ENCODE measurements at regions not wholly inside any gene's neighbourhood (a gene's known extent, or its start where the extent isn't known, plus 50 kb on each side); places are given as distances from the start of the nearest gene placed in this dataset.

DNA sequence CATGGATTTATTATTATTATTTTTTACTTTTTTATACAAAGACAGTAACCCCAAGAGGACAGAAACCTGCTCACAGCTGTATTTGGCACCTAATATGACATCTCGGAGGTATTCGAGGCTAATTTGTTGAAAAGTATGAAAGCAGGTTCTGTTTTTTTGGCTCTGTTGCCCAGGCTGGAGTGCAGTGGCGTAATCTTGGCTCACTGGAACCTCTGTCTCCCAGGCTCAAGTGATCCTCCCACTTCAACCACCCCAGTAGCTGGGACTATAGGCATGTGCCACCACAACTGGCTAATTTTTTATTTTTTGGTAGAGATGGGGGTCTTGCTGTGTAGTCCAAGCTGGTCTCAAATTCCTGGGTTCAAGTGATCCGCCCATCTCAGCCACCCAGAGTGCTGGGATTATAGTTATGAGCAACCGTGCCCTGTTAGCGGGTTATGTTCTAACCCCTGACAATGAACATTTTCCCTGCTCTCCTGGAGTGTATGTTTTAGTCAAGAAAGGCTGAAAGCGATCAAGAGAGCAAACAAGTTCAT, 53.7 kb upstream of the ZNF217 start:
- Histone ChIP-seq H3K4me2 (ENCODE audit: low read depth, low read length) (no peak overlapping the region), H3K4ac (ENCODE audit: low read depth, low read length) (no peak overlapping the region), H2AK9ac (replicated peaks; ENCODE audit: low read depth, low read length, poor library complexity) (no peak overlapping the region), H3K23ac (ENCODE audit: low read depth, low read length) (no peak overlapping the region), H3K9me3 (ENCODE audit: control insufficient read depth, insufficient read depth, low read length) (no peaks in the 10 kb centered on the region), H3K14ac (replicated peaks; ENCODE audit: low read depth, low read length) (no peak overlapping the region), H4K91ac (ENCODE audit: insufficient read depth, low read depth, low read length) (no peak overlapping the region), H2BK5ac (ENCODE audit: low read depth, low read length, poor library complexity, severe bottlenecking) (no peak overlapping the region), H3K27me3 (ENCODE audit: control insufficient read depth, insufficient read depth, low read length) (no peaks in the 10 kb centered on the region), H3K9ac (ENCODE audit: low read depth, low read length) (no peak overlapping the region), H4K8ac (ENCODE audit: low read depth in 2 of 2, low read length in 2 of 2) (no peak overlapping the region), H3K4me1 (ENCODE audit: control insufficient read depth, insufficient read depth, low read length) (peaks cover 11% of the 10 kb centered on the region), H3K27ac (ENCODE audit: insufficient read depth, low read length) (no peak overlapping the region), H2BK15ac (ENCODE audit: low read depth, low read length) (no peak overlapping the region; the same call in 2 of the 3 replicates), H2AFZ (replicated peaks; ENCODE audit: low read length, poor library complexity) (no peak overlapping the region), H3K79me1 (ENCODE audit: low read depth in 1 of 2, low read length in 2 of 2) (no peaks in the 10 kb centered on the region), H3K9me1 (ENCODE audit: insufficient read depth, low read length) (no peaks in the 10 kb centered on the region), H2BK120ac (ENCODE audit: low read depth, low read length) (no peak overlapping the region), H3K18ac (ENCODE audit: low read depth, low read length) (no peak overlapping the region), H2AK5ac (ENCODE audit: low read depth, low read length) (no peak overlapping the region), H3K56ac (ENCODE audit: extremely low read depth, insufficient read depth, low read length) (no peak overlapping the region), H3K4me3 (ENCODE audit: insufficient read depth, low read depth, low read length) (no peak overlapping the region), H4K20me1 (ENCODE audit: insufficient read depth, low read length) (no peaks in the 10 kb centered on the region), H3K36me3 (ENCODE audit: control insufficient read depth, insufficient read depth, low read length) (no peaks in the 10 kb centered on the region), H4K5ac (ENCODE audit: low read depth, low read length) (no peak overlapping the region), H2BK20ac (ENCODE audit: low read depth, low read length) (no peak overlapping the region)
- intact Hi-C loops (cut with micrococcal nuclease) (no loop called here), dilution Hi-C loops (cut with HindIII; ENCODE audit: low sequenced_read_pairs, unreplicated experiment) (no loop called here), in situ Hi-C loops (cut with MboI; ENCODE audit: low sequenced_read_pairs) (no loop called here)
- ATAC-seq (ENCODE audit: low read depth): no peak
- no peak for TF ChIP-seq RCOR1 (IDR thresholded peaks at IDR 0.05; ENCODE audit: insufficient replicate concordance, low read length)
- TF ChIP-seq MAZ (IDR thresholded peaks at IDR 0.05; ENCODE audit: borderline replicate concordance, low read depth, low read length): no peak
- no peak for TF ChIP-seq POLR2A (IDR thresholded peaks at IDR 0.05; ENCODE audit: low read depth, low read length)
- no peak for TF ChIP-seq CHD1 (IDR thresholded peaks at IDR 0.05; ENCODE audit: low read depth, low read length)
- TF ChIP-seq MXI1 (IDR thresholded peaks at IDR 0.05; ENCODE audit: borderline replicate concordance, low read depth, low read length): no peak
- TF ChIP-seq, protein P1, sequence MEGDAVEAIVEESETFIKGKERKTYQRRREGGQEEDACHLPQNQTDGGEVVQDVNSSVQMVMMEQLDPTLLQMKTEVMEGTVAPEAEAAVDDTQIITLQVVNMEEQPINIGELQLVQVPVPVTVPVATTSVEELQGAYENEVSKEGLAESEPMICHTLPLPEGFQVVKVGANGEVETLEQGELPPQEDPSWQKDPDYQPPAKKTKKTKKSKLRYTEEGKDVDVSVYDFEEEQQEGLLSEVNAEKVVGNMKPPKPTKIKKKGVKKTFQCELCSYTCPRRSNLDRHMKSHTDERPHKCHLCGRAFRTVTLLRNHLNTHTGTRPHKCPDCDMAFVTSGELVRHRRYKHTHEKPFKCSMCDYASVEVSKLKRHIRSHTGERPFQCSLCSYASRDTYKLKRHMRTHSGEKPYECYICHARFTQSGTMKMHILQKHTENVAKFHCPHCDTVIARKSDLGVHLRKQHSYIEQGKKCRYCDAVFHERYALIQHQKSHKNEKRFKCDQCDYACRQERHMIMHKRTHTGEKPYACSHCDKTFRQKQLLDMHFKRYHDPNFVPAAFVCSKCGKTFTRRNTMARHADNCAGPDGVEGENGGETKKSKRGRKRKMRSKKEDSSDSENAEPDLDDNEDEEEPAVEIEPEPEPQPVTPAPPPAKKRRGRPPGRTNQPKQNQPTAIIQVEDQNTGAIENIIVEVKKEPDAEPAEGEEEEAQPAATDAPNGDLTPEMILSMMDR (conservative IDR thresholded peaks at IDR 0.05; ENCODE audit: low read depth, low read length): no peak
- TF ChIP-seq, protein P2, sequence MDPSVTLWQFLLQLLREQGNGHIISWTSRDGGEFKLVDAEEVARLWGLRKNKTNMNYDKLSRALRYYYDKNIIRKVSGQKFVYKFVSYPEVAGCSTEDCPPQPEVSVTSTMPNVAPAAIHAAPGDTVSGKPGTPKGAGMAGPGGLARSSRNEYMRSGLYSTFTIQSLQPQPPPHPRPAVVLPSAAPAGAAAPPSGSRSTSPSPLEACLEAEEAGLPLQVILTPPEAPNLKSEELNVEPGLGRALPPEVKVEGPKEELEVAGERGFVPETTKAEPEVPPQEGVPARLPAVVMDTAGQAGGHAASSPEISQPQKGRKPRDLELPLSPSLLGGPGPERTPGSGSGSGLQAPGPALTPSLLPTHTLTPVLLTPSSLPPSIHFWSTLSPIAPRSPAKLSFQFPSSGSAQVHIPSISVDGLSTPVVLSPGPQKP (IDR thresholded peaks at IDR 0.05; ENCODE audit: borderline replicate concordance, low read depth, low read length): no peak
- no peak for TF ChIP-seq BHLHE40 (IDR thresholded peaks at IDR 0.05; ENCODE audit: low read depth, low read length)
- no peak for TF ChIP-seq CEBPB (IDR thresholded peaks at IDR 0.05; ENCODE audit: low read depth, low read length)
- no peak for TF ChIP-seq FOS (IDR thresholded peaks at IDR 0.05; ENCODE audit: low read depth, low read length)
- TF ChIP-seq RFX5 (IDR thresholded peaks at IDR 0.05; ENCODE audit: low read depth, low read length): no peak
- TF ChIP-seq, protein P3, sequence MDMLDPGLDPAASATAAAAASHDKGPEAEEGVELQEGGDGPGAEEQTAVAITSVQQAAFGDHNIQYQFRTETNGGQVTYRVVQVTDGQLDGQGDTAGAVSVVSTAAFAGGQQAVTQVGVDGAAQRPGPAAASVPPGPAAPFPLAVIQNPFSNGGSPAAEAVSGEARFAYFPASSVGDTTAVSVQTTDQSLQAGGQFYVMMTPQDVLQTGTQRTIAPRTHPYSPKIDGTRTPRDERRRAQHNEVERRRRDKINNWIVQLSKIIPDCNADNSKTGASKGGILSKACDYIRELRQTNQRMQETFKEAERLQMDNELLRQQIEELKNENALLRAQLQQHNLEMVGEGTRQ (IDR thresholded peaks at IDR 0.05; ENCODE audit: low read depth, low read length): no peak
- no peak for TF ChIP-seq NFE2L2 (IDR thresholded peaks at IDR 0.05; ENCODE audit: low read depth, low read length)
- no peak for TF ChIP-seq RAD21 (IDR thresholded peaks at IDR 0.05; ENCODE audit: low read length)
- no peak for TF ChIP-seq MAFK (IDR thresholded peaks at IDR 0.05; ENCODE audit: low read depth, low read length)
- no peak for TF ChIP-seq SMC3 (IDR thresholded peaks at IDR 0.05; ENCODE audit: low read depth, low read length)
- DNase-seq: no peak
- CTCF ChIA-PET: no interaction called here
- no TSS peak for BruUV-seq (replicated peaks)
- WGBS, 2 experiments (ENCODE audit: extremely low coverage in 2 of 2, insufficient read length in 1 of 2): 100% methylated on average over 1 of the region's 7 CpGs; no CpG with 5 or more reads in 1 of the 2 experiments
- POLR2A ChIA-PET (ENCODE audit: unreplicated experiment): no interaction called here

All from IMR-90 (cell line).